GM12878 (cell line): ENCODE measurements at regions not wholly inside any gene's neighbourhood (a gene's known extent, or its start where the extent isn't known, plus 50 kb on each side); places are given as distances from the start of the nearest gene placed in this dataset.

Experiments
- ATAC-seq: fragments of 200-7000 bp; cut with Tn5 transposase; 3 replicates; pipeline ENCODE4 v1.9.1; 2020; ENCODE audit warnings: mild to moderate bottlenecking, moderate library complexity
- BruUV-seq: library from RNA; stranded (reverse); fragments of 400-500 nt; replicated peaks from 2 replicates; lab custom pipeline; 2021; lab: Mats Ljungman, UMichigan
- CTCF ChIA-PET: fragments of 300-600 bp; sonication (Branson Sonifier 250); formaldehyde crosslinking; extraction: SDS; loops from one replicate; lab custom pipeline; 2021; ENCODE audit warnings: inconsistent platforms; lab: Yijun Ruan, JAX
- POLR2A ChIA-PET: fragments of 350-600 bp; formaldehyde crosslinking; extraction: SDS; loops from one replicate; lab custom pipeline; 2021; ENCODE audit warnings: inconsistent platforms; lab: Charles Lee
- RAD21 ChIA-PET: fragments of 300-600 bp; sonication (Branson Sonifier 250); formaldehyde crosslinking; loops from one replicate; lab custom pipeline; 2023; ENCODE audit warnings: antibody characterized with exemption; ENCODE audit not compliant: unreplicated experiment; lab: Charles Lee
- SMC1A ChIA-PET: fragments of 300-600 bp; sonication (Branson Sonifier 250); formaldehyde crosslinking; loops from one replicate; lab custom pipeline; 2023; ENCODE audit not compliant: unreplicated experiment, uncharacterized antibody; lab: Charles Lee
- DNase-seq: peaks from one replicate; pipeline ENCODE4 v3.0.0-alpha.2; 2011; ENCODE audit warnings: low read depth, low spot score
- FAIRE-seq: peaks from 3 replicates; lab custom pipeline; 2011; peaks lifted over from hg19 to GRCh38; lab: Jason Lieb, UNC
- H2AFZ ChIP-seq: 2 replicates; pipeline ENCODE4 v1.6.0; 2011; ENCODE audit warnings: low read depth, low read length, control low read depth; ENCODE audit not compliant: control insufficient read depth
- H3K27ac ChIP-seq: 2 replicates; pipeline ENCODE4 v1.5.1; 2011; ENCODE audit warnings: control low read depth; ENCODE audit not compliant: control insufficient read depth, insufficient read depth
- H3K27me3 ChIP-seq, 2 experiments: replicated peaks in 1 of 2; 2 replicates each; pipeline versions ENCODE4 v1.6.0 to v1.6.1; 2011; ENCODE audit warnings: low read length in 1 of 2; ENCODE audit not compliant: control insufficient read depth in 2 of 2, insufficient read depth in 2 of 2
- H3K36me3 ChIP-seq, 2 experiments: 2 replicates each; pipeline ENCODE4 v1.5.1; 2011; ENCODE audit warnings: low read length in 1 of 2; ENCODE audit not compliant: control insufficient read depth in 2 of 2, insufficient read depth in 2 of 2
- H3K4me1 ChIP-seq: 2 replicates; pipeline ENCODE4 v1.6.1; 2011; ENCODE audit warnings: mild to moderate bottlenecking, low read length, moderate library complexity, mixed read lengths; ENCODE audit not compliant: control insufficient read depth, insufficient read depth
- H3K4me2 ChIP-seq: 2 replicates; pipeline ENCODE4 v1.6.0; 2011; ENCODE audit warnings: control low read depth; ENCODE audit not compliant: control insufficient read depth, insufficient read depth
- H3K4me3 ChIP-seq: fragments of 200-600 bp; sonication (generic); 2 replicates; pipeline ENCODE4 v1.5.1; 2016
- H3K79me2 ChIP-seq: 2 replicates; pipeline ENCODE4 v1.6.0; 2011; ENCODE audit warnings: low read length; ENCODE audit not compliant: control insufficient read depth, insufficient read depth
- H3K9ac ChIP-seq: 2 replicates; pipeline ENCODE4 v1.8.0; 2011; ENCODE audit warnings: low read length, control low read depth, mixed read lengths; ENCODE audit not compliant: control insufficient read depth, insufficient read depth
- H3K9me3 ChIP-seq: replicated peaks from 3 replicates; pipeline ENCODE4 v1.5.1; 2011; ENCODE audit warnings: mild to moderate bottlenecking, low read length; ENCODE audit not compliant: control insufficient read depth, insufficient read depth
- H4K20me1 ChIP-seq: 2 replicates; pipeline ENCODE4 v1.6.0; 2011; ENCODE audit not compliant: control insufficient read depth, insufficient read depth
- CHD4 ChIP-seq: fragments of 200-600 bp; sonication (generic); IDR thresholded peaks from 2 replicates; pipeline ENCODE4 v1.6.1; 2016; ENCODE audit warnings: mild to moderate bottlenecking
- RUNX3 ChIP-seq: IDR thresholded peaks from 2 replicates; pipeline ENCODE4 v1.6.1; 2012; ENCODE audit warnings: low read length, inconsistent platforms
- WGBS: methylation state at CpG from one replicate; pipeline ENCODE4 v1.1.6; 2016; ENCODE audit warnings: low lambda C conversion rate; ENCODE audit not compliant: insufficient replicate concordance, insufficient coverage; ENCODE audit errors: missing lambda C conversion rate; 5-methylcytosine and 5-hydroxymethylcytosine counted together
- in situ Hi-C: fragments of 300-500 bp; cut with MboI; formaldehyde crosslinking; loops from 9 replicates; pipeline ENCODE4 v1.14.3; 2018; ENCODE audit warnings: mixed read lengths
- intact Hi-C: fragments of 100-400 bp; cut with micrococcal nuclease; formaldehyde crosslinking; loops from one replicate; pipeline ENCODE4 v1.14.2; 2022; ENCODE audit not compliant: unreplicated experiment

- H3K27me3 ChIP-seq: no peaks in the 10 kb centered on the region
- in situ Hi-C loops: no loop called here
- SMC1A ChIA-PET: interaction anchor here (2.3 to 3.6 kb wide), 2 partner anchors 22 to 43 kb away, joined by 6 to 13 read pairs; no protein-coding TSS in a partner anchor
- intact Hi-C loops: no loop called here
- RAD21 ChIA-PET: no interaction called here
- no peak overlapping the region for H3K9ac ChIP-seq
- H3K4me3 ChIP-seq: no peak overlapping the region
- DNase-seq (no peak), ATAC-seq (peak; percentile 58; the same call in 2 of the 3 replicates), FAIRE-seq (peak; percentile 74)
- peaks cover 19% of the 10 kb centered on the region for H3K4me1 ChIP-seq
- no peaks in the 10 kb centered on the region for H3K79me2 ChIP-seq
- CTCF ChIA-PET: interaction anchor here (1.0 to 1.2 kb wide), 2 partner anchors 10 to 22 kb away, joined by 3 to 5 read pairs; no protein-coding TSS in a partner anchor
- no TSS peak for BruUV-seq
- H3K36me3 ChIP-seq: no peaks in the 10 kb centered on the region
- peak overlapping the region; percentile 2; the same call in 1 of the 2 replicates for H3K4me2 ChIP-seq
- POLR2A ChIA-PET: no interaction called here
- WGBS: 42% methylated on average over 4 of the region's 4 CpGs
- no peak overlapping the region for H3K27ac ChIP-seq
- H2AFZ ChIP-seq: no peak overlapping the region
- peaks cover 6% of the 10 kb centered on the region for H3K9me3 ChIP-seq
- no peaks in the 10 kb centered on the region for H4K20me1 ChIP-seq
- TF ChIP-seq CHD4: no peak
- TF ChIP-seq RUNX3: peak; percentile 65
Measured at GRCh38 chr10:26386781-26387180, 51.4 kb upstream of the APBB1IP start.
